GM12878 (cell line): ENCODE measurements at regions not wholly inside any gene's neighbourhood (a gene's known extent, or its start where the extent isn't known, plus 50 kb on each side); places are given as distances from the start of the nearest gene placed in this dataset.
"Not testable (repeated sequence)": the region's sequence is repeated elsewhere in the genome, so short reads cannot be mapped to it uniquely, and the experiment has no call there.

ENCODE experiments used
- ATAC-seq: fragments of 200-7000 bp; cut with Tn5 transposase; 3 replicates; pipeline ENCODE4 v1.9.1; 2020; ENCODE audit warnings: mild to moderate bottlenecking, moderate library complexity
- BruUV-seq: library from RNA; stranded (reverse); fragments of 400-500 nt; replicated peaks from 2 replicates; lab custom pipeline; 2021; lab: Mats Ljungman, UMichigan
- CTCF ChIA-PET: fragments of 300-600 bp; sonication (Branson Sonifier 250); formaldehyde crosslinking; extraction: SDS; loops from one replicate; lab custom pipeline; 2021; ENCODE audit warnings: inconsistent platforms; lab: Yijun Ruan, JAX
- POLR2A ChIA-PET: fragments of 350-600 bp; formaldehyde crosslinking; extraction: SDS; loops from one replicate; lab custom pipeline; 2021; ENCODE audit warnings: inconsistent platforms; lab: Charles Lee
- RAD21 ChIA-PET: fragments of 300-600 bp; sonication (Branson Sonifier 250); formaldehyde crosslinking; loops from one replicate; lab custom pipeline; 2023; ENCODE audit warnings: antibody characterized with exemption; ENCODE audit not compliant: unreplicated experiment; lab: Charles Lee
- SMC1A ChIA-PET: fragments of 300-600 bp; sonication (Branson Sonifier 250); formaldehyde crosslinking; loops from one replicate; lab custom pipeline; 2023; ENCODE audit not compliant: unreplicated experiment, uncharacterized antibody; lab: Charles Lee
- DNase-seq: peaks from one replicate; pipeline ENCODE4 v3.0.0-alpha.2; 2011; ENCODE audit warnings: low read depth, low spot score
- FAIRE-seq: peaks from 3 replicates; lab custom pipeline; 2011; peaks lifted over from hg19 to GRCh38; lab: Jason Lieb, UNC
- H2AFZ ChIP-seq: 2 replicates; pipeline ENCODE4 v1.6.0; 2011; ENCODE audit warnings: low read depth, low read length, control low read depth; ENCODE audit not compliant: control insufficient read depth
- H3K27ac ChIP-seq: 2 replicates; pipeline ENCODE4 v1.5.1; 2011; ENCODE audit warnings: control low read depth; ENCODE audit not compliant: control insufficient read depth, insufficient read depth
- H3K27me3 ChIP-seq, 2 experiments: replicated peaks in 1 of 2; 2 replicates each; pipeline versions ENCODE4 v1.6.0 to v1.6.1; 2011; ENCODE audit warnings: low read length in 1 of 2; ENCODE audit not compliant: control insufficient read depth in 2 of 2, insufficient read depth in 2 of 2
- H3K36me3 ChIP-seq, 2 experiments: 2 replicates each; pipeline ENCODE4 v1.5.1; 2011; ENCODE audit warnings: low read length in 1 of 2; ENCODE audit not compliant: control insufficient read depth in 2 of 2, insufficient read depth in 2 of 2
- H3K4me1 ChIP-seq: 2 replicates; pipeline ENCODE4 v1.6.1; 2011; ENCODE audit warnings: mild to moderate bottlenecking, low read length, moderate library complexity, mixed read lengths; ENCODE audit not compliant: control insufficient read depth, insufficient read depth
- H3K4me2 ChIP-seq: 2 replicates; pipeline ENCODE4 v1.6.0; 2011; ENCODE audit warnings: control low read depth; ENCODE audit not compliant: control insufficient read depth, insufficient read depth
- H3K4me3 ChIP-seq: fragments of 200-600 bp; sonication (generic); 2 replicates; pipeline ENCODE4 v1.5.1; 2016
- H3K79me2 ChIP-seq: 2 replicates; pipeline ENCODE4 v1.6.0; 2011; ENCODE audit warnings: low read length; ENCODE audit not compliant: control insufficient read depth, insufficient read depth
- H3K9ac ChIP-seq: 2 replicates; pipeline ENCODE4 v1.8.0; 2011; ENCODE audit warnings: low read length, control low read depth, mixed read lengths; ENCODE audit not compliant: control insufficient read depth, insufficient read depth
- H3K9me3 ChIP-seq: replicated peaks from 3 replicates; pipeline ENCODE4 v1.5.1; 2011; ENCODE audit warnings: mild to moderate bottlenecking, low read length; ENCODE audit not compliant: control insufficient read depth, insufficient read depth
- H4K20me1 ChIP-seq: 2 replicates; pipeline ENCODE4 v1.6.0; 2011; ENCODE audit not compliant: control insufficient read depth, insufficient read depth
- WGBS: methylation state at CpG from one replicate; pipeline ENCODE4 v1.1.6; 2016; ENCODE audit warnings: low lambda C conversion rate; ENCODE audit not compliant: insufficient replicate concordance, insufficient coverage; ENCODE audit errors: missing lambda C conversion rate; 5-methylcytosine and 5-hydroxymethylcytosine counted together
- in situ Hi-C: fragments of 300-500 bp; cut with MboI; formaldehyde crosslinking; loops from 9 replicates; pipeline ENCODE4 v1.14.3; 2018; ENCODE audit warnings: mixed read lengths
- intact Hi-C: fragments of 100-400 bp; cut with micrococcal nuclease; formaldehyde crosslinking; loops from one replicate; pipeline ENCODE4 v1.14.2; 2022; ENCODE audit not compliant: unreplicated experiment

- FAIRE-seq, H3K4me2 ChIP-seq, SMC1A ChIA-PET, H3K4me1 ChIP-seq, H3K79me2 ChIP-seq, H2AFZ ChIP-seq, BruUV-seq, CTCF ChIA-PET, H3K36me3 ChIP-seq, ATAC-seq, H4K20me1 ChIP-seq, POLR2A ChIA-PET, intact Hi-C loops, H3K9ac ChIP-seq, in situ Hi-C loops, H3K27me3 ChIP-seq, DNase-seq, RAD21 ChIA-PET, H3K27ac ChIP-seq, H3K9me3 ChIP-seq, H3K4me3 ChIP-seq: not testable (repeated sequence)
- 50% methylated on average over 4 of the region's 5 CpGs for WGBS
Observed at GRCh38 chr1:234818040-234818387, 208.0 kb upstream of the IRF2BP2 start.

- RAD21 ChIA-PET, H3K9ac ChIP-seq, CTCF ChIA-PET, H2AFZ ChIP-seq, in situ Hi-C loops, H3K4me1 ChIP-seq, DNase-seq, H3K9me3 ChIP-seq, BruUV-seq, H3K4me3 ChIP-seq, ATAC-seq, H4K20me1 ChIP-seq, intact Hi-C loops, FAIRE-seq, H3K27me3 ChIP-seq, POLR2A ChIA-PET, H3K36me3 ChIP-seq, H3K27ac ChIP-seq, SMC1A ChIA-PET, H3K79me2 ChIP-seq, H3K4me2 ChIP-seq: not testable (repeated sequence)
- 53% methylated on average over 11 of the region's 11 CpGs for WGBS
Observed at GRCh38 chr1:234817313-234818039, 207.5 kb upstream of the IRF2BP2 start.

- H2AFZ ChIP-seq, H3K4me2 ChIP-seq, BruUV-seq, ATAC-seq, H3K4me1 ChIP-seq, intact Hi-C loops, H3K9me3 ChIP-seq, H4K20me1 ChIP-seq, in situ Hi-C loops, POLR2A ChIA-PET, FAIRE-seq, CTCF ChIA-PET, DNase-seq, H3K36me3 ChIP-seq, SMC1A ChIA-PET, RAD21 ChIA-PET, H3K27ac ChIP-seq, H3K79me2 ChIP-seq, H3K9ac ChIP-seq, H3K27me3 ChIP-seq, H3K4me3 ChIP-seq: not testable (repeated sequence)
- WGBS, result 83% methylated on average over 6 of the region's 7 CpGs
Observed at GRCh38 chr1:234816864-234817263, 206.9 kb upstream of the IRF2BP2 start.

- H2AFZ ChIP-seq, H4K20me1 ChIP-seq, in situ Hi-C loops, DNase-seq, H3K4me3 ChIP-seq, SMC1A ChIA-PET, H3K27ac ChIP-seq, RAD21 ChIA-PET, H3K27me3 ChIP-seq, H3K4me2 ChIP-seq, BruUV-seq, ATAC-seq, H3K9ac ChIP-seq, H3K36me3 ChIP-seq, POLR2A ChIA-PET, FAIRE-seq, H3K79me2 ChIP-seq, intact Hi-C loops, H3K4me1 ChIP-seq, CTCF ChIA-PET, H3K9me3 ChIP-seq: not testable (repeated sequence)
- WGBS, result 81% methylated on average over 12 of the region's 26 CpGs
Observed at GRCh38 chr1:234816186-234816851, 206.3 kb upstream of the IRF2BP2 start.
